Nephron progenitor cell (in vitro differentiated cells): ENCODE measurements at regions not wholly inside any gene's neighbourhood (a gene's known extent, or its start where the extent isn't known, plus 50 kb on each side); places are given as distances from the start of the nearest gene placed in this dataset.

ENCODE experiments used
- DNase-seq: peaks from one replicate; pipeline ENCODE4 v3.0.0; 2021
- H3K27ac Mint-ChIP-seq: 2 replicates; pipeline ENCODE4 v1.8.0; 2021; ENCODE audit warnings: mild to moderate bottlenecking, moderate library complexity, mixed read lengths
- H3K27me3 Mint-ChIP-seq: 2 replicates; pipeline ENCODE4 v1.8.0; 2021; ENCODE audit warnings: mild to moderate bottlenecking, low read depth, mixed read lengths; ENCODE audit not compliant: poor library complexity
- H3K36me3 Mint-ChIP-seq: 2 replicates; pipeline ENCODE4 v1.8.0; 2021; ENCODE audit warnings: low read depth, mixed read lengths
- H3K4me1 Mint-ChIP-seq: 2 replicates; pipeline ENCODE4 v1.8.0; 2021; ENCODE audit warnings: mixed read lengths
- H3K4me3 Mint-ChIP-seq: 2 replicates; pipeline ENCODE4 v1.8.0; 2021; ENCODE audit warnings: mild to moderate bottlenecking, moderate library complexity, mixed read lengths
- H3K9me3 Mint-ChIP-seq: 2 replicates; pipeline ENCODE4 v1.8.0; 2021; ENCODE audit warnings: mild to moderate bottlenecking, moderate library complexity, mixed read lengths
- TF ChIP-seq, protein P1 (sequence below): fragments of 200-600 bp; sonication (generic); IDR thresholded peaks from 2 replicates; pipeline ENCODE4 v1.5.0; 2021; ENCODE audit warnings: antibody characterized with exemption

DNA sequence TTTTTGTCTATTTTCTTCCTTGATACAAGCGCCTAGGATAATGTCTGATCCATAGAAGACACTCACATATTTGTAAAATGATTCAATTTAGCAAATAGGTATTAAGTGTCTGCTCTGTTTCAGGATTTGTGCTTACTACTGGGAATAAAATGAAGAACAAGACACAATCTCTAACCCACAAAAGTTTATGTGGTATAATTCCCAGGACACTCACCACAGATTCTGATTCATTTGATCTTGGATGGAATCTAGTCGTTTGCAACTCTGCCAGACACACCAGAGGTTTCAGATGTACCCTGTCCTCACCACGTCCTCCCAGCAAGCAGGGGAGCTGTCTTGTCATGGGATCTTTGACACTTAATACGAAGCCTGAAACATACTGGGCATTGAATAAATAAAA is 208.3 kb downstream of the LRIG3 start:
- H3K9me3 Mint-ChIP-seq = peaks cover 50% of the 10 kb centered on the region

DNA sequence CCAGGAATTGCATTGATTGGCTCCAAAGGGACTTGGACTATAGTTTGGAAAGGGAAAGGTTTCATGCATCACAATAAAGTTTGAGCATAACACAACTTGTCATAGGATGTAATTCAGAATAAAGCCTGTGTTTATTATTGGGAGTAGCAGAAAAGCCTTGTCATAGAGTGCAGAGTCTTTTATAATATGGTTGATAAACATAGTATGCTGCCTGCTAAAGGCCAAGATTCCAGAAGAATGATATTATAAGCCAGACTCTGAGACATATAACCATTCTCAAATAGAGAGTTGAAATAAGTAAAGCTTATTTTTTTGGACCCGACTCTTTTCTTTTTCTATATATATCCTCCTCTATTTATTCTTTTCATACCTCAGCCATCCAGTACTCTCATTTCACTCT is 207.3 kb downstream of the LRIG3 start:
- peaks cover 40% of the 10 kb centered on the region for H3K9me3 Mint-ChIP-seq
- H3K4me3 Mint-ChIP-seq = no peak overlapping the region

More for the DNA sequence above, 208.3 kb downstream of the LRIG3 start:
- Mint-ChIP-seq H3K4me3 (no peak overlapping the region), H3K4me1 (no peaks in the 10 kb centered on the region), H3K36me3 (no peaks in the 10 kb centered on the region), H3K27me3 (no peaks in the 10 kb centered on the region), H3K27ac (peak overlapping the region; percentile 1)
- TF ChIP-seq, protein P1, sequence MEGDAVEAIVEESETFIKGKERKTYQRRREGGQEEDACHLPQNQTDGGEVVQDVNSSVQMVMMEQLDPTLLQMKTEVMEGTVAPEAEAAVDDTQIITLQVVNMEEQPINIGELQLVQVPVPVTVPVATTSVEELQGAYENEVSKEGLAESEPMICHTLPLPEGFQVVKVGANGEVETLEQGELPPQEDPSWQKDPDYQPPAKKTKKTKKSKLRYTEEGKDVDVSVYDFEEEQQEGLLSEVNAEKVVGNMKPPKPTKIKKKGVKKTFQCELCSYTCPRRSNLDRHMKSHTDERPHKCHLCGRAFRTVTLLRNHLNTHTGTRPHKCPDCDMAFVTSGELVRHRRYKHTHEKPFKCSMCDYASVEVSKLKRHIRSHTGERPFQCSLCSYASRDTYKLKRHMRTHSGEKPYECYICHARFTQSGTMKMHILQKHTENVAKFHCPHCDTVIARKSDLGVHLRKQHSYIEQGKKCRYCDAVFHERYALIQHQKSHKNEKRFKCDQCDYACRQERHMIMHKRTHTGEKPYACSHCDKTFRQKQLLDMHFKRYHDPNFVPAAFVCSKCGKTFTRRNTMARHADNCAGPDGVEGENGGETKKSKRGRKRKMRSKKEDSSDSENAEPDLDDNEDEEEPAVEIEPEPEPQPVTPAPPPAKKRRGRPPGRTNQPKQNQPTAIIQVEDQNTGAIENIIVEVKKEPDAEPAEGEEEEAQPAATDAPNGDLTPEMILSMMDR = no peak
- no peak for DNase-seq

DNA sequence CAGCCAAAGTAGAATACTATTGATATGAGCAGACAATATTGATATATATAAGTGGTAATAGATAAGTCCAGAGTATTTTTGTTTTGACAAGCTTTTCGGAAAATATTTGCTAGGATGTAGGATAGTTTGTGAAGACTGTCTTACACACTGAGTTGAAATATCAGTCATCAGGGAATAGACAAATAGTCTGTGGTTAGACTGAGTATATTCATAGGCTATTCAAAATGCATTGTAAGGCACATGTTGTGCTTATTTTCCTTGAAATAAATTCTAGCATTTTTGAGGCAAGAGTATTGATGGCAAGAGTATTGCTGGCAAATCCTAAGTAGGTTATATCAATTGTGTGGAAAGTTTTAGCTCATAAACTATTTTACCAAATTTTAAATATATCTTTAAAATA is 201.1 kb downstream of the LRIG3 start:
- H3K4me1 Mint-ChIP-seq = no peaks in the 10 kb centered on the region
- no peak overlapping the region for H3K4me3 Mint-ChIP-seq
- no peaks in the 10 kb centered on the region for H3K36me3 Mint-ChIP-seq
- no peak for DNase-seq
- H3K27ac Mint-ChIP-seq = no peak overlapping the region
- H3K9me3 Mint-ChIP-seq = peaks cover 2% of the 10 kb centered on the region
- H3K27me3 Mint-ChIP-seq = no peaks in the 10 kb centered on the region
- TF ChIP-seq, protein P1 = no peak

More for the DNA sequence above, 207.3 kb downstream of the LRIG3 start:
- TF ChIP-seq, protein P1 = no peak
- DNase-seq = no peak
- Mint-ChIP-seq H3K27me3 (no peaks in the 10 kb centered on the region), H3K36me3 (no peaks in the 10 kb centered on the region), H3K27ac (no peak overlapping the region), H3K4me1 (no peaks in the 10 kb centered on the region)

DNA sequence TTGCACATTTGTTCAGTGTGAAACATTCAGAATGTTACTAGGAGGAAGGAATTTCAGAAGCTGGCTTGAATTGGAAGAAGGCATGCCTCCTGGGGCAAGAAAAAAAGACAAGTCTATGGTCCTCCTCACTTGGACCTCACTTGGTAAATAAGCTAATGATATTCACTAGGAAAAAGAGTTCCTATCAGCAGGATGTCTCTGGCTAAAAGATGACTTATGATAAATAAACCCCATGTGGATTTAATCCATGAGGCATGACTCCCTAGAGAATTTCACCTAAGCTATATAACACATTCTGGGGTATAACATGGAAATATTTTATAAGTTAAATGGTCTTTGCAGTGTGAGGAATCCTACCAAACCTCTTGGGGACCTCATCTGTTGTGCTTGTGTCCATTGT is 199.9 kb downstream of the LRIG3 start:
- H3K27me3 Mint-ChIP-seq = no peaks in the 10 kb centered on the region
- TF ChIP-seq, protein P1 = no peak
- no peaks in the 10 kb centered on the region for H3K9me3 Mint-ChIP-seq
- no peak overlapping the region for H3K27ac Mint-ChIP-seq
- no peaks in the 10 kb centered on the region for H3K4me1 Mint-ChIP-seq
- no peaks in the 10 kb centered on the region for H3K36me3 Mint-ChIP-seq
- H3K4me3 Mint-ChIP-seq = no peak overlapping the region
- DNase-seq = no peak

DNA sequence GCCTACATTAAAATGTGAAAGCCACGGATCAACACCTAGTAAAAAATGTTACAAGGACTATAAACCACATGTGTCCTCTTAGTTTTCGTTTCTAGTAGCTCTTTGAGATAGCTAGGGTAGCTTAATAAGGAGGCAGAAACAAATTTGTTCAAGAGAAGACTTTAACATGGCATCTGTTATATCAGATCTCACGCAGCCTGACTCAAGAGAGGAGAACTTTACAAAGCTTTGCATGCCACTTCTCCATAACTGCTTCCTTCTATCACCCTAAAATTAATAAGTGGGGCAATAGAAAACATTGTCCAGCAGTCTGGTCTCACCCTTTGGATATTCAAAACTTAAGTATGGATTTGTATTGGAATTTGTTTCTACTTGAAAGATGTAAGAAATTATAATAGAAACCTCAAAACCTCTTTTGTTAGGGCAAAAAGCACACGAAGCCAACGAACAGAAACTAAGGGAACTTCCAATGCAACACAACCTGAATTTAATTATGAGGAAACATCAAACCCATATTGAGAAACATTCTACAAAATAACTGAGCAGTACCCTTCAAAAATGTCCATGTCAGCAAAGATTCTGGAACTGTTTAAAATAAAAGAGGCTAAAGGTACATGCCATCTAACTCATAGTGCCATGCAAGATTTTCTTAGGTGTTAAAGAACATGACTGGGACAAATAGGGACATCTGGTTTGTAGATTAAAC is 194.8 kb downstream of the LRIG3 start:
- H3K4me1 Mint-ChIP-seq = peaks cover 5% of the 10 kb centered on the region
- DNase-seq = no peak
- H3K27ac Mint-ChIP-seq = no peak overlapping the region
- no peaks in the 10 kb centered on the region for H3K27me3 Mint-ChIP-seq
- no peaks in the 10 kb centered on the region for H3K9me3 Mint-ChIP-seq
- H3K36me3 Mint-ChIP-seq = no peaks in the 10 kb centered on the region
- no peak overlapping the region for H3K4me3 Mint-ChIP-seq
- TF ChIP-seq, protein P1 = no peak

DNA sequence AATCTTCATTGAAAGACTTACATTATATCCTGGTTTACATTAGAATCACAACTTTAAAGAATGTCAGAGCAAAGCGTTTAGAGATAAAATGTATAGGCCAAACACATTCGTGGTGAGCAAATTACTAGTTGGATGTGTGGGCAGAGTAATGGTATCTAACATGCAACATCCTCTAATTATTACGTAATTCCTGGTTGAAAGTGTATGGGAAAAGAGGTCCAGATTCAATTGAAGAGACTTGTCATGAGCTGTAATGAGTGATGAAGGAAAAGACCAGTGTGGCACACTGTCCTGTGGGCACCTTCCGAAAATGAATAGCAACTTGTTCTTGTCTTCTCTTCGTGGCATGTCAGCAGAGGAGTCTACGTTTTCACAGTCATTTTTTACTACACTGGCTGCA is 192.8 kb downstream of the LRIG3 start:
- no peak overlapping the region for H3K27ac Mint-ChIP-seq

More for the DNA sequence above, 192.8 kb downstream of the LRIG3 start:
- no peak overlapping the region for H3K4me3 Mint-ChIP-seq
- H3K36me3 Mint-ChIP-seq = no peaks in the 10 kb centered on the region
- no peak for DNase-seq
- peaks cover 5% of the 10 kb centered on the region for H3K4me1 Mint-ChIP-seq
- H3K9me3 Mint-ChIP-seq = no peaks in the 10 kb centered on the region
- no peaks in the 10 kb centered on the region for H3K27me3 Mint-ChIP-seq
- TF ChIP-seq, protein P1 = no peak
